ENCODE measurements at regions not wholly inside any gene's neighbourhood (a gene's known extent, or its start where the extent isn't known, plus 50 kb on each side); places are given as distances from the start of the nearest gene placed in this dataset.

DNA sequence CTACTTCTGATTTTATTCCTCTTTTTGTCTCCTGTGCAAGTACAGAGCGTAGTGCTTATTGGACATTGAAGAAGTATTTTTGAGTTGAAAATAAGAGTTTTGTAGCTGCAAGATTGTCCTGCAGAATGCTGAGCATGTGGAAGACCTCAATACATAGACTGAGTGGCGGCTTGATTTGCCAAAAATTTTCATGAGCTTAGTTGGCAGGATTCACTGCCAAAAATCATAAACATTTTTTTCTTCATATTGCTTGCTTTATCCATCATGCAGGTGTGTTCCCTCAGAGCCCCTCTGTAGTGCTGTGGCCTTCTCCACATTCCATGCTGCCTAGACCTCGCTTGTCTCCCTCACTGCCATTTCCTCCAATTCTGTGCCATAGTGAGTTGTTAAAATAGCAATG is 100.1 kb downstream of the DUSP10 start:
- no peak for DNase-seq

DNA sequence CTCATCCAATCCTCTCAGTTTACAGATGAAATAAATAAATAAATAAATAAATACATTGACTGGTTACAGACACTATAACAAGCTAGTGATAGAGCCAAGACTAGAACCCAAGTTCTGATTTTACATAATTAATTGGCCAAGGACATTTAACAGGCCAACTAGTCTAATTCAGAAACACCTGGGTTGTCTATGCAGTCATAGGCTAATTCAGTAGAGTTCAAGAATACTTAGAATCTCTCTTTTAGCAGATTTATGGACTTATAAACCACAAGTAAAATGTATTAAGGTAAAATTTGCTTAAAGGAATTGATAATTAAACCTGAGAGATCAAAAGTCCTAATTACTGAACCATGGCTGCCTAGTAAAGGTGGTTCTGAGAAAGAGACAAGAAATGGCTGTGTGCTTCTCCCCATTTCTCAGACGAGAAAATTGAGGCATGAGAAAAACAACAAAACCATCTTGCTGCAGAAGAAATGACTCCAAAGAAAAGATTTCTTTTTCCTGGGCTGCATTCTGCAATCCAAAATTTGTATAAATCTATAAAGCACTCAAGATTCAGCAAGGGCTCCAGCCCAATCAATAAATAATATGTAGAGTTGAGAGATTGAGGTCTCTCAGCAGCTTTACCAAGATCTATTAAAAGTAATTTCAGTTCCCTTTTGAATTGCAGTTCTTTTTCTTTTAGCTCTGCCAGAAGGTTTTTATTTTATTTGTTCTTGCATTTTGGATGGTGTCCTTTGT is 98.3 kb downstream of the DUSP10 start:
- no peak for DNase-seq

DNA sequence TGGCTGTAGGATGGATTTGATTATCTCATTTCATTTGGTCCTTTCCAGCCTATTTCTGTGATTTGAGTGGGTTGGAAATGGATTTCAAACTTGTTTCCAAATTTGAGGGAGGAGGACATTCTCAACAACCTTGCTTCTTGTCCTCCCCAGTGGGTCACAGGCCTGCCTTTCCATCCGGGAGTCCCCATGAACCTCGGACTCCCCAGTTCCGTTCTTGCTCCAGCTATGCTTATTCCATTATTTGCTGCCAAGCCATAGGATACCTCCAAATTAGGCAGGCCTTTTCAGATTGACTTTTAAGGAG is 97.8 kb downstream of the DUSP10 start:
- no peak for DNase-seq

DNA sequence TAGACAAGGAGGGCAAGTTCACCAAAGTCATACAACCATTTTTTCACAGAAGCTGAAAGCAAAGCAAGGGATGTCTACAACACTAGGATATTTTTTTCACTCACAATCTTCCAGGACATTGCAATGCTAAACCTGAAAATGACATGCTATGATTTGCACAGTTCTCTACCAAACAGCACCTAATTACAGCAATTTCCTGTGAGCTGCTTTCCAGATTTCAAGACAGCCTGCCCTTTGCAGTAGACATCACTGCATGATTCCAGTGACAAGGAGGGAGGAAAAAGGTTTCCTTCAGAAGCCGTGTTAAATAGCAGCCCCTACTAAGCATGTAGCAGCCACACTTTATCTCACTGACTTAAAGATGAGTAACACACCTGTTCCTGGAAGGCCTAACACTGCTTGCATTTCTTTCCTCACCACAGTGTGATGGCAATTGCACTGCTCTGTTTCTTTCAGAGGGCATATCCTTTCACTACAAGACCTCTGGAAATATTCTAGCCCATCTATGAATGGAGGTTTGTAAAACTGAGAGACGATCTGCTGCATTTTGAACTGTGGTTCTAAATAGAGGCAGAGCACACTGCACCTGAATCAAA is 97.1 kb downstream of the DUSP10 start:
- no peak for DNase-seq

DNA sequence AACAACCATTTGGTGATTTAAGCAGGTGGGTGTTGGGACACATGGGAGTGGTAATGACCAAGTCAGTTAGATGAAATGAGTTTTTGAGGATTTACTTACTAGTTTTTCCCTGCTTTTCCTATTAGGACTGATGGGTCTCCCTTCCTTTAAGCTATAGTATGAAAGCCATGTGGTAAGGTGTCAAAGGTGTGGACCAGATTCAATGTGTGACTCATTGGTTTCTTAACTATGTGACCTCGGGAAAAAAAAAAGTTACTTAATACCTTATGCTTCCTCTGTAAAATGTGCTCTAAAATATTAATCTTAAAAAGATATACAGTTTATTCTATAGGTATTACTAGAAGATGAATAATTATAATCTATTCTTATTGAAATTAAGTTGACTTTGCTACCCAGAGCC is 93.7 kb downstream of the DUSP10 start:
- DNase-seq: no peak

Measured in activated CD4-positive, alpha-beta T cell treated with anti-CD3 and anti-CD28 coated beads, Interleukin-2, amount 50 U/mL, for 1 hour (primary cell).